ENCODE measurements at regions not wholly inside any gene's neighbourhood (a gene's known extent, or its start where the extent isn't known, plus 50 kb on each side); places are given as distances from the start of the nearest gene placed in this dataset.

DNA sequence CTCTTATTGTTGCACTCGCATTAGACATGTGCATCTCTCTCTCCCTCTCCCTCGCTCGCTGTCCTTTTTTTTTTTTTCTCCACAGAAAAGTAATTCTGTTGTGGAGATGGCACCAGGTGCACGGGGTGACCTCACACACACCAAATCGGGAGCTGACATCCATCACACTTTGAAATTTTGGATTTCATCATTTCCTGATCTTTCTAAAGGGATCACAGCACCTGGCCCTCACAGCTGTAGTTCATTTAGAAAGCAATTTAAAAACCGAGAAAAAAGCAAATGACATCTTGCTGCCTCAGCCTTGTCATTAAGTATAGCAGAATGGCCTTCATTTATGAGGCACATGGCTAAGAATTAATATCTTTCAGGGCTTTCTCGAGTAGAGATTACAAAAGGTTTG lies 717.2 kb downstream of the RNF144A start:
- H3K4ac ChIP-seq (ENCODE audit: low read depth, low read length), result no peak overlapping the region
- no peak overlapping the region for H2BK20ac ChIP-seq (ENCODE audit: low read depth, low read length, poor library complexity, severe bottlenecking)
- no peak overlapping the region for H2BK120ac ChIP-seq (ENCODE audit: low read depth, low read length, poor library complexity, severe bottlenecking)
- H3K4me1 ChIP-seq (ENCODE audit: insufficient read depth, low read length), result no peaks in the 10 kb centered on the region
- H3K14ac ChIP-seq (ENCODE audit: insufficient read depth, low read length), result no peak overlapping the region
- H3K79me2 ChIP-seq (ENCODE audit: insufficient read depth, low read length), result no peaks in the 10 kb centered on the region
- no peaks in the 10 kb centered on the region for H3K79me1 ChIP-seq (ENCODE audit: insufficient read depth, low read depth, low read length, poor library complexity, severe bottlenecking)
- no peaks in the 10 kb centered on the region for H4K20me1 ChIP-seq (ENCODE audit: control insufficient read depth, insufficient read depth, insufficient read length)
- H3K9ac ChIP-seq (ENCODE audit: extremely low read depth, insufficient read length, low read length), result no peak overlapping the region
- no peaks in the 10 kb centered on the region for H3K23me2 ChIP-seq (ENCODE audit: insufficient read length, low read depth, low read length, poor library complexity, severe bottlenecking)
- no peaks in the 10 kb centered on the region for H3K9me3 ChIP-seq (ENCODE audit: control insufficient read depth, low read depth, low read length)
- Mint-ChIP-seq H3K4me3 (no peak overlapping the region), H3K27me3 (ENCODE audit: low read depth) (no peaks in the 10 kb centered on the region; the same call in 1 of the 2 replicates), H3K27ac (no peak overlapping the region), H3K9me3 (peaks cover 0 to 5% of the 10 kb centered on the region in 2 experiments; a peak in 3 of 5 replicates), H3K36me3 (ENCODE audit: insufficient read depth in 1 of 3, low read depth in 3 of 3) (no peaks in the 10 kb centered on the region; a peak in 1 of 7 replicates), H3K4me1 (peaks cover 0 to 9% of the 10 kb centered on the region in 2 experiments; a peak in 2 of 4 replicates)
- H2BK5ac ChIP-seq (ENCODE audit: insufficient read length, low read length), result no peak overlapping the region
- H3K27ac ChIP-seq (ENCODE audit: insufficient read length, low read depth, low read length), result no peak overlapping the region
- H3K23ac ChIP-seq (ENCODE audit: insufficient read length, low read depth, low read length), result no peak overlapping the region
- H2AFZ ChIP-seq (ENCODE audit: low read length), result no peak overlapping the region
- H3K18ac ChIP-seq (ENCODE audit: insufficient read length, low read depth, low read length), result no peak overlapping the region
- H3K27me3 ChIP-seq (ENCODE audit: insufficient read depth, low read length), result no peaks in the 10 kb centered on the region
- H3T11ph ChIP-seq (ENCODE audit: low read length), result no peak overlapping the region
- TF ChIP-seq, protein P1, sequence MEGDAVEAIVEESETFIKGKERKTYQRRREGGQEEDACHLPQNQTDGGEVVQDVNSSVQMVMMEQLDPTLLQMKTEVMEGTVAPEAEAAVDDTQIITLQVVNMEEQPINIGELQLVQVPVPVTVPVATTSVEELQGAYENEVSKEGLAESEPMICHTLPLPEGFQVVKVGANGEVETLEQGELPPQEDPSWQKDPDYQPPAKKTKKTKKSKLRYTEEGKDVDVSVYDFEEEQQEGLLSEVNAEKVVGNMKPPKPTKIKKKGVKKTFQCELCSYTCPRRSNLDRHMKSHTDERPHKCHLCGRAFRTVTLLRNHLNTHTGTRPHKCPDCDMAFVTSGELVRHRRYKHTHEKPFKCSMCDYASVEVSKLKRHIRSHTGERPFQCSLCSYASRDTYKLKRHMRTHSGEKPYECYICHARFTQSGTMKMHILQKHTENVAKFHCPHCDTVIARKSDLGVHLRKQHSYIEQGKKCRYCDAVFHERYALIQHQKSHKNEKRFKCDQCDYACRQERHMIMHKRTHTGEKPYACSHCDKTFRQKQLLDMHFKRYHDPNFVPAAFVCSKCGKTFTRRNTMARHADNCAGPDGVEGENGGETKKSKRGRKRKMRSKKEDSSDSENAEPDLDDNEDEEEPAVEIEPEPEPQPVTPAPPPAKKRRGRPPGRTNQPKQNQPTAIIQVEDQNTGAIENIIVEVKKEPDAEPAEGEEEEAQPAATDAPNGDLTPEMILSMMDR (conservative IDR thresholded peaks at IDR 0.05), result no peak
- DNase-seq, result no peak
- H4K91ac ChIP-seq (ENCODE audit: insufficient read length, low read depth, low read length), result no peak overlapping the region
- H4K5ac ChIP-seq (ENCODE audit: insufficient read length, low read depth, low read length), result no peak overlapping the region
- H3K56ac ChIP-seq (ENCODE audit: insufficient read length, low read depth, low read length), result no peak overlapping the region
- no CpG with 5 or more reads among the region's 7 CpGs for WGBS (ENCODE audit: extremely low coverage, insufficient read length, low lambda C conversion rate)
- H3K4me2 ChIP-seq (ENCODE audit: insufficient read depth, insufficient read length, low read length), result no peak overlapping the region
- H4K8ac ChIP-seq (replicated peaks; ENCODE audit: insufficient read length, low read depth, low read length), result no peak overlapping the region
- no peak overlapping the region for H2BK15ac ChIP-seq (ENCODE audit: low read depth, low read length)
- H2BK12ac ChIP-seq (ENCODE audit: insufficient read length, low read depth, low read length), result no peak overlapping the region
- H2AK5ac ChIP-seq (ENCODE audit: insufficient read length, low read length), result no peak overlapping the region

Data from H9 (cell line).